GM12874 (cell line): ENCODE measurements at regions not wholly inside any gene's neighbourhood (a gene's known extent, or its start where the extent isn't known, plus 50 kb on each side); places are given as distances from the start of the nearest gene placed in this dataset.

ENCODE experiments used
- CTCF ChIP-seq: IDR thresholded peaks from 2 replicates; pipeline ENCODE4 v1.5.1; 2011; ENCODE audit warnings: low read depth, mild to moderate bottlenecking, control low read depth, low read length, moderate library complexity; ENCODE audit not compliant: insufficient read depth

GRCh38 chr12:58544281-58544680 is 376.0 kb downstream of the LRIG3 start:
- TF ChIP-seq CTCF: no peak

- no peak for TF ChIP-seq CTCF
These were observed 373.1 kb downstream of the LRIG3 start for GRCh38 chr12:58547217-58547616.

- TF ChIP-seq CTCF: no peak
These were observed 371.5 kb downstream of the LRIG3 start for GRCh38 chr12:58548801-58549200.

- TF ChIP-seq CTCF: no peak
These were observed 365.7 kb downstream of the LRIG3 start for GRCh38 chr12:58554522-58555157.

- no peak for TF ChIP-seq CTCF
These were observed 363.1 kb downstream of the LRIG3 start for GRCh38 chr12:58557171-58557570.

- TF ChIP-seq CTCF: no peak
These were observed 362.6 kb downstream of the LRIG3 start for GRCh38 chr12:58557661-58558060.

- no peak for TF ChIP-seq CTCF
These were observed 356.7 kb downstream of the LRIG3 start for GRCh38 chr12:58563621-58564020.

- TF ChIP-seq CTCF: no peak
These were observed 355.6 kb downstream of the LRIG3 start for GRCh38 chr12:58564721-58565120.
